ENCODE measurements at regions not wholly inside any gene's neighbourhood (a gene's known extent, or its start where the extent isn't known, plus 50 kb on each side); places are given as distances from the start of the nearest gene placed in this dataset.

DNA sequence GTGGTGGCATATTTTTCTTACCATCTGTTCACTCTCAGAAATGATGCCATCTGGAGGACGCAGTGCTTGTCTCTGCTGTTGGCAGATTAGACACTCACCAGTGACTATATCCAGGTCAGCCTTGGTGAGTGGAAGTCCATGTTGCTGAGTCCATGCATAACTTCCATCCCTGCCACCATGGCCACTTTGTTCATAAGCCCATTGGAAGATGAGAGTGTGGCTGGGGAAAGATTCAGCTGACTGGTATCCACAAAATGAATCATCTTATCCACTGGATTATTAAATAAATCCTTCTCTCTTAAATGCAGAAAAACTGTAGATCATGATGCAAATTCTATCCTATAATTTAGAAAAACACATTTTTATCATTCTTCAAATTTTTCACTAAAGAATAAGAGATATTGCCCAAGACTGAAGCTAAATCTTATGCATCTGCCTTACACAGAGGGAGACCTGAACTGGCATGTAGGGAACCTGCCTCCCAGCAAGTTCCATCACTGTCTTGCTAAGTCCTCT is 726.9 kb downstream of the TNS3 start:
- no peak for DNase-seq

GRCh38 chr7:46853451-46853850 is 728.5 kb downstream of the TNS3 start:
- DNase-seq: no peak

DNA sequence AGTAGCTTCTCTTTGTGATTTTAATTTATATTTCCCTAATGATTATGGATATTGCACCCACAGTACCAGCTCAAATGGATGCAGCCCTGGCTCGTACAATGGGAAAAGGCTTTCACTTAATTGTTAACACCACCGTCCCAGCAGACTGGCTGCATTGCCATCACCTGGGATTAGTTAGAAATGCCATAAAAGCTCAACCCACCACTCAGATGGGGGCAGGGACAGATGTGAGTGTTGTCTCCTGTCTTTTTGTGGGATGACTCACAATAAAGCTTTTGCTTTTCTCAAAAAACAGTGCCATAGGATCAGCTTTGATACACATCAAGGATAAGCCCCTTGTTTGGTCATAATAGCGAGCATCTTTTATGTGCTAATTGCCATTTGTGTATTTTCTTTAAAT is 729.1 kb downstream of the TNS3 start:
- no peak for DNase-seq

DNA sequence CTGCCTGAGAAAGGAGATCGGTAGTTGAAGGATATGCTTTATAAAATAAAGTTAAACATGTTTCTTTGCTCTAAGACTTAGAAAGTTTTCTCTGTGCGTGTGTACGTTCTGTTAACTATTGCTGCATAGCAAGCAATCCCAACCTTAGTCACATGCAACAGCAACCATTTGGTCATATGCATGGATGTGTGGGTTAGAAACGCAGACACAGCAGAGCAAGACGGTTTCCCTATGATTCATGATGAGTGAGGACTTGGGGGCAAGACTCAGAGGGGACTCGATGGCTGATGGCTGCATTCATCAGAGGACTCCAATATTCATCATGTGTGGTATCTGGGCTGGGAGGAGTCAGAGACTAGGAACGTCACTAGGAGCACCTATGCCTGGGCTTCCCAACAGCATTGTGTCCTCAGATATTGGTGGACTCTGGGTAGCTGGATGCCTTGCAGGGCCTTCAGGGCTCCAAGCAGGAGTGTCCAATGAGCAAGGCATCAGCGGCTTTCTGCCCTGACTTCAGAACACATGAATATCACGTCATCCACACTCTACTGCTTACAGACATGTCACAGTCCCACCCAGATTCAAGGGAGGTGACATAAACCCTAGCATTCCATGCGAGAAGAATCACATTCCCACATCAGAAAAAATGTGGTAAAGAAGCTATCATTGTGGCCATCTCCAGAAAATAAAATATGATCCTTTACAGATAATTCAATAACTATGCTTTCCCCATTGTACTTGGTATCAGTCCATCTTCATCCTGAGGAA is 731.2 kb downstream of the TNS3 start:
- DNase-seq: no peak

DNA sequence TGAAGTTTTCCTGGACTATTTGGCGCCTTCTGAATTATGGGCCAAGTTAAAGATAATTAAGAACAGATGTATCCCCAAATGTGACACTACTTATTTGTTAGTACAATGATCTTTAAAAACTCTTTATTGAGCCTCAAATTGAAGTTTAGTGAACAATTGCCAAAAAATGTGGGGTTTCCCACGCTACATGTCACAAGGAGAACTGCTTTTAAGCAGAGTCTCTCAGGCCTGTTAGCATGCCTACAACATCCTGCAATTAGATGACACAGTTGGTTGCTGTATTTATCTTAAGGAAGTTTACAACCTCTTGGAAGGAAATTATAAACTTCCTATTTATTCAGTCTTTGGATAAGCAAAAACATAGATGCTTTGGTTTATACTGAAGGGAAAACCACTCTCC is 733.0 kb downstream of the TNS3 start:
- DNase-seq: no peak

- no peak for DNase-seq
Observed at GRCh38 chr7:46848311-46848710, 733.6 kb downstream of the TNS3 start.

- DNase-seq: no peak
Observed at GRCh38 chr7:46847126-46847525, 734.8 kb downstream of the TNS3 start.

- no peak for DNase-seq
Observed at GRCh38 chr7:46844486-46844885, 737.4 kb downstream of the TNS3 start.

DNA sequence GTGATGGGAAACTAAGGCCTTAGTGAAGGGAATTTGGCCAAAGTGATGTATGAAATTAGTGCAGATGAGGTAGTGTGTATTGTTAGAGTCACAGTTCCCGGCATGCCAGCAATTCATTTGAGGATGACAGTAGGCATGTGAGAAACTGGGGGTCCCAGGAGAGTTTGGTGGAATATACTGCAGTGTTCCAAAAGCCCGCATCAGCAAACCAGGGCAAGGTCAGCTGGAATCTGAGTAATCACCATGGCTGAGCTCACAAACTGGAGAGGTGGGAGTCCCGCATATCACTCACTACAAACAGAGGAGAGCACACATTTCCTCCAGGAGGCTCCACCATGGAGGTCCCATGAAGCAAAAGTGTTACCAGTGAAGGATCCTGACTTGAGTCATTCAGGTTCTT is 740.7 kb downstream of the TNS3 start:
- no peak for DNase-seq

- DNase-seq: no peak
Observed at GRCh38 chr7:46839651-46840050, 742.3 kb downstream of the TNS3 start.

DNA sequence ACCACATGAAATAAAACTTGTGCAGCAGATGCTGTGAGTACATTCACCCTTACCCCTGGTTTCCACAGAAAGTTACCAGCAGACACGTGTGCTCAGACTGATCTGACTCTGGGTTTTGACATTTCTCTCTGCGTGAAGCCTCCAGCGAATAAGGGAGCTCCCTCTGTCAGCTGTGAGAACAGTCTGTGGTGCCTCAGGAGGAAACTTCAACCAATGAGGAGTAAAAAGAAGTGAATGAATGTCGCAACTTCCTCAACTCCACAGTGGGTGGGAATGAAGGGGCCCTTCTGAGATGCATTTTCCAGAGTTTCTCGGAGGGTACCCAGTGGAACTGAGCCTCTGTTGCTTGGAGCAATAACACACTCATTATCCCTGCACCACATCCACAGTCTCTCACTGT is 743.4 kb downstream of the TNS3 start:
- DNase-seq: no peak

DNA sequence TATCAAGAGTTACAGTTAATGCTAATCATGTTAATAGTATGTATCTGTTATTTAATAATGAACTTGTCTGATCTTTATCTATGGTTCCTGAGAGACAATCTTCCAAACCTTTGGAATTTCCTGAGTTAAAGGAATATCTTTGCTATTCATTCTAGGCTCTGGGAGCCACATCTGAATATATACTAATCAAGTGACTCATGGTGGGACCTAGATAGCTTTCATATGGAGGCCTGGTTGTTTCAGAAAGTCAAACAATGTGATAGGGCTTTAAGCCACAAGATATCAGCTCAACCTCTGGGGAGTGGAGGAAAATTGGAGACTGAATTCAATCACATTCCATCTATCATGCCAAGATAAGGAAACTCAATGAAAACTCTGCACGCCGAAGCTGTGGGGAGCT is 746.4 kb downstream of the TNS3 start:
- DNase-seq: no peak

DNA sequence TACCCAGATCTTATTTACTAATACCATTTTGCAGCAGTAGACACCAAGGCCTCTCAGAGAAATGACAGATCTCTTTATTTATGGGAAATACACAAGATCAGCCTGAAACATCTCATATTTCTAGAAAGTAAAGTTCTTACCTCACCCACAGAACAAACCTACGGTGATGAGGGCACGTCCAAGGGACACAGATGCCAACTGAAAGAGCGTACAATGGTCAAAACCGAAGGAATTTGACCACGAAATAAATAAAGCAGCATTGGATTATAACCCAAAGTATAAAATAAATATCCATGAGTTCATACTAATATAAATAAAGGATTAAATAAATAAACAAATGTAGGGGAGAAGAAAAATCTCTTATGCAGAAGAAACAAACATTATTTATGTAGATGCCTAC is 747.0 kb downstream of the TNS3 start:
- no peak for DNase-seq

- DNase-seq: no peak
Observed at GRCh38 chr7:46833197-46833596, 748.7 kb downstream of the TNS3 start.

DNA sequence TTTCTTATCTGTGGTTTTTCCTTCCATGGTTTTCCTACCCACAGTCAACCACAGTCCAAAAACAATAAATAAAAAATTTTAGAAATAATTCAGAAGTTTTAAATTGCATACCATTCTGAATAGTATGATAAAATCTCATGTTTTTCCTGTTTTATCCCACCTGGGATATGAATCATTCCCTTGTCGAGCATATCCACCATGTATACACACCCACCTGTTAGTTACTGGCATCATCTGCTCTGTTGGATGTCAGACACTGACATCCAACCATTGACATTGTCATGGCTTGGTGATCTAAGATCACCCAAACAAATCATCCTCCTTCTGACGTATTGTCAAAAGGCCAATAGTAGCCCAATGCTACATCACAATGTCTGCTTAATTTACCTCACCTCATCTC is 749.8 kb downstream of the TNS3 start:
- no peak for DNase-seq

- DNase-seq: no peak
Observed at GRCh38 chr7:46819819-46820218, 762.1 kb downstream of the TNS3 start.

- no peak for DNase-seq
Observed at GRCh38 chr7:46814516-46815250, 767.2 kb downstream of the TNS3 start.

DNA sequence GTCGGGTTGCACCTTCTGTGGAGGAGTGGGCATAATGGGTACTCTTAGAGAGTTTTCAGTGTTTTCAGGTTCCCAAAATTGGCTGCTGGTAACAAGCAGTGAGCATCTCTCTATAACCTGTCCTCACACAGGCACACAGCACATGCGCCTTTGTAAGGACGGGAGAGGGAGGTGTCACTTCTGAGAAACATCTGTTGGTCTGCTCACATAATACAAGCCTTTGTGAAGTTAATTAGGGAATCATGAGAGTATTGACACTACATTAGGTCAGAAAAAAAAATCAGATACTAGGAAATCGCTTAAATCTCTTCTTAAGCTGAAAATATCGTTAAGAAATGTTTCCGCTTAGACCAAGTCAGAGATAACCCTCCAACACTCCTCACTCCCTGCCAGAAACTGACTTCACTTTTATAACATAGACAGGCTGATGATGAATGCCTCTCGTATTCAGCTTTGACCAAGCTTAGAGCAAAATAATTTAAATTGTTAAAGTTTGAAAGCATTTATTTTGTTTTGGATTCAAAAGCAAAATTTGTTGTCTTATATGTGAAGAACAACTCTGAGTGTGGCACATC is 769.7 kb downstream of the TNS3 start:
- no peak for DNase-seq

DNA sequence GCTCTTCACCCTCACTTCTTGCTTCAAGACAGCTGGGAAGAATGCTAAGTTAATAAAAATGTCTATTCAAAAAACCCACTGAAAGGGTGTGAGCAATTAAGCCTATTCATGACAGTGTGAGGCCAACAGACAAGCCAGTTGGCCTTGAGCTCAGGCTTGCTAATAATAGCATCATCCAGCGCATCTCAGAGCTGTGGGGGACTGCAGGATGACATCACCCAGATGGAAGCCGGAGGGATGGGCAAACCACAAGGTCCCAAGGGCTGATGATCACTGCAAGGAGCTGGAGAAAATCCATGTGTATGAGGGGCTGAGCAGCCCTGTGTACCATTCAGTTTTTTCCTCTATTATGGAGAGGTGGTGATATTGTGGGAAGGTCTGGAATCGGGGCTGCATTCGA is 770.4 kb downstream of the TNS3 start:
- no peak for DNase-seq

GRCh38 chr7:46810986-46811385 is 770.9 kb downstream of the TNS3 start:
- no peak for DNase-seq

GRCh38 chr7:46809886-46810285 is 772.0 kb downstream of the TNS3 start:
- DNase-seq: no peak

DNA sequence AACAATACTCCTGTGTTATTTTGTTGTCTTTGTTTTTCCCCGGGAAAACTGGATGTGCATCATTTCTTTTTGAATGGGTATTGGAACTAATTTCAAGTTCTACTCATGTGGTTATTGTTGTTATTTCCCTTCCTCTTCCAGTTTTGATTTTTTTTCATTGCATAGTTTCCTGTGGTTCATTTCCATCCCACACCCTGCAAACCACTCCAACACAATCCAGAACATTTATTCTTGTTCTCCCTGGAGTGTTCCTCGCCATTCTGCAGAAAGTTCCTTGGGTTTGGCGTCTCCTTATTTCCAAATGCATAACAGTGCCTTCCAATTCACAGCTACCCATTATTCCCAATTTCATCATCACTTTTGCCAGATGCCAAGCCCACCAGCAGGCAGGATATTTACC is 775.1 kb downstream of the TNS3 start:
- no peak for DNase-seq

- DNase-seq: no peak
Observed at GRCh38 chr7:46802479-46802878, 779.4 kb downstream of the TNS3 start.

DNA sequence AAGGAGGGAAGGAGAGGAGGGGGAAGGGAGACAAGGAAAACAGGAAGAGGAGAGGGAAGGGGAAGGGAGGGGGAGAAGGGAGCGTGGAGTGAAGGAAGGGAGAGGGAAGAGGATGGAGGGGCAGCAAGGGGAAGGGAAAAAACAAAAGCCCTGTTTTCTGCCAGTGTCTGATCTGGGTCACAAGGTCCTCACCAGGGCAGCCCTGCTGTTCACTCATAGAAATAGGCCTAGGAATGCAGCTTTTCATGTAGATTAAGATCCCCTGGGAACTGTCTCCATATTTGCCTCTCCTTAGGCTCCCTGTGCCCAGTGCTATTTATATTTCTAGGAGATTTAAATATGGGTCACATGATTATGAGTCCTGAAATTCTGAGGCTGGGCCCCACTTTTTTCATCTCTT is 790.7 kb downstream of the TNS3 start:
- DNase-seq: no peak

All from CD4-positive, alpha-beta T cell treated with Interleukin-21 for 1 hour (primary cell).